ENCODE measurements at regions not wholly inside any gene's neighbourhood (a gene's known extent, or its start where the extent isn't known, plus 50 kb on each side); places are given as distances from the start of the nearest gene placed in this dataset.

DNA sequence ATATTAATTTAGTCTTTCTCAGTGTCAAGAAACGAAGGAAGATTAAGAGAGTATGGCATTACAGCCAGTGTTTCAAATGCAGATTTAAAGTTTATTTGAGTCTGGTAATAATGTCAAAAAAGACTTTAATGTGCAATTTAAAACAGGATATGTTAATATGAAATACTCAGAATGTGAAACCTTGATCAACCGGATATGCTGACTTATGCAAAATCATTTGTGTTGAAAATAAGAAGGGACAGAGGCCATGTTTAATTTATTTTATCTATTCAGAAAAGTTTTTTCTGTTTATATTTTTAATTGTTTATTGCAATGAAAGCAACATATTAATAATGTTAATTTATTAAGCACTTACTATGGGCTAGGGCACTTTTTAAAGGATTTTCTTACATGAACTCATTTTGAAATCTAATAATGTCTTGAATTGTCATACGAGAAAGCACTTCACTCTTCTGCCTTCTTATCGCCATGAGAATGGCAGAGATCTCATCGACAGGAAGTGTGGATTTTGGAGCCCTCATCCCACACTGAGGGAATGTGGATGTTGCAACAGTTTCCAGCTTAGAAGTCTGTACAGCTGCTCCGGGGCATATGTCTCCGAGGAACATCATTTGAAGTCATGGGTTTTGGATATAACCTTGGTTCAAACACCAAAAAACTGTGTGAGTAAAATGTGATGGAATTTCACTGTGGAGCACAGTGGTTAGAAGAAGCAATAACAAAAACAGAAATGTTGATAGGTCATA is 1410.4 kb downstream of the EPHA7 start:
- WGBS, result 86% methylated on average over 7 of the region's 7 CpGs
- TF ChIP-seq, protein P1, sequence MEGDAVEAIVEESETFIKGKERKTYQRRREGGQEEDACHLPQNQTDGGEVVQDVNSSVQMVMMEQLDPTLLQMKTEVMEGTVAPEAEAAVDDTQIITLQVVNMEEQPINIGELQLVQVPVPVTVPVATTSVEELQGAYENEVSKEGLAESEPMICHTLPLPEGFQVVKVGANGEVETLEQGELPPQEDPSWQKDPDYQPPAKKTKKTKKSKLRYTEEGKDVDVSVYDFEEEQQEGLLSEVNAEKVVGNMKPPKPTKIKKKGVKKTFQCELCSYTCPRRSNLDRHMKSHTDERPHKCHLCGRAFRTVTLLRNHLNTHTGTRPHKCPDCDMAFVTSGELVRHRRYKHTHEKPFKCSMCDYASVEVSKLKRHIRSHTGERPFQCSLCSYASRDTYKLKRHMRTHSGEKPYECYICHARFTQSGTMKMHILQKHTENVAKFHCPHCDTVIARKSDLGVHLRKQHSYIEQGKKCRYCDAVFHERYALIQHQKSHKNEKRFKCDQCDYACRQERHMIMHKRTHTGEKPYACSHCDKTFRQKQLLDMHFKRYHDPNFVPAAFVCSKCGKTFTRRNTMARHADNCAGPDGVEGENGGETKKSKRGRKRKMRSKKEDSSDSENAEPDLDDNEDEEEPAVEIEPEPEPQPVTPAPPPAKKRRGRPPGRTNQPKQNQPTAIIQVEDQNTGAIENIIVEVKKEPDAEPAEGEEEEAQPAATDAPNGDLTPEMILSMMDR (IDR thresholded peaks at IDR 0.05; ENCODE audit: low read depth, low read length, missing input control), result no peak
- no peak for TF ChIP-seq EGR1 (IDR thresholded peaks at IDR 0.05; ENCODE audit: low read depth in 2 of 2)
- no peak for TF ChIP-seq SP1 (IDR thresholded peaks at IDR 0.05)
- H3K4me3 ChIP-seq (ENCODE audit: low read depth in 1 of 3, low read length in 3 of 3), result no peak overlapping the region

DNA sequence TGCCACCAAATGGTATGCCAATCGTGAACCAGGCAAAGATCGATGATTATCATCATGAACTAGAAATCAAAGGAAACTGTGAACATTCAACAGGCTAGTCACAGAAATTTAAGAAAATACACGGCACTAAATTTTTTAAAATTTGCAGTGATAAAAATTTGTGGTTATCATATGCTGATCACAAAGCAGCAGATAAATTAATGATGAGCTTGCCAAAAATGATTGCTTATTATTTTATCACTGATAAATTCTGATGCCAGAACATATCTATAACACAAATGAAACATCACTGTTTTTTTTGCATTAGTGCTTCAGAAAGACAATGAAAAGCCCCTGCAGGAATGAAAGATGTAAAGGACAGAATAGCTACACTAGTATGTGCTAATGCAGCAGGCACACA is 1413.2 kb upstream of the MAP3K7 start:
- Histone ChIP-seq H3K4me1 (ENCODE audit: control insufficient read depth in 4 of 4, insufficient read depth in 4 of 4, low read length in 3 of 4) (no peaks in the 10 kb centered on the region), H3K27me3 (ENCODE audit: control insufficient read depth in 4 of 4, insufficient read depth in 4 of 4, low read length in 3 of 4) (no peaks in the 10 kb centered on the region), H3K27ac (ENCODE audit: low read depth in 1 of 2, low read length in 2 of 2) (no peak overlapping the region), H3K36me3 (ENCODE audit: control insufficient read depth in 4 of 4, insufficient read depth in 3 of 4, low read depth in 1 of 4, low read length in 3 of 4) (no peaks in the 10 kb centered on the region), H3K9me3 (ENCODE audit: control insufficient read depth in 4 of 4, low read length in 3 of 4) (no peaks in the 10 kb centered on the region), H3K4me3 (ENCODE audit: low read depth in 1 of 3, low read length in 3 of 3) (no peak overlapping the region), H3K9ac (ENCODE audit: low read depth in 1 of 2, low read length in 2 of 2) (no peak overlapping the region)
- TF ChIP-seq GABPA (IDR thresholded peaks at IDR 0.05 in 1 of 2, conservative IDR thresholded peaks at IDR 0.05 in 1 of 2) (no peak), EGR1 (IDR thresholded peaks at IDR 0.05; ENCODE audit: low read depth in 2 of 2) (no peak), JUND (IDR thresholded peaks at IDR 0.05) (no peak), HNF4A (conservative IDR thresholded peaks at IDR 0.05) (no peak), NR2F2 (IDR thresholded peaks at IDR 0.05) (no peak), FOXA2 (IDR thresholded peaks at IDR 0.05) (no peak), YY1 (IDR thresholded peaks at IDR 0.05) (no peak), SP1 (IDR thresholded peaks at IDR 0.05) (no peak), HNF4G (IDR thresholded peaks at IDR 0.05) (no peak), RAD21 (IDR thresholded peaks at IDR 0.05) (no peak)
- TF ChIP-seq, protein P2, sequence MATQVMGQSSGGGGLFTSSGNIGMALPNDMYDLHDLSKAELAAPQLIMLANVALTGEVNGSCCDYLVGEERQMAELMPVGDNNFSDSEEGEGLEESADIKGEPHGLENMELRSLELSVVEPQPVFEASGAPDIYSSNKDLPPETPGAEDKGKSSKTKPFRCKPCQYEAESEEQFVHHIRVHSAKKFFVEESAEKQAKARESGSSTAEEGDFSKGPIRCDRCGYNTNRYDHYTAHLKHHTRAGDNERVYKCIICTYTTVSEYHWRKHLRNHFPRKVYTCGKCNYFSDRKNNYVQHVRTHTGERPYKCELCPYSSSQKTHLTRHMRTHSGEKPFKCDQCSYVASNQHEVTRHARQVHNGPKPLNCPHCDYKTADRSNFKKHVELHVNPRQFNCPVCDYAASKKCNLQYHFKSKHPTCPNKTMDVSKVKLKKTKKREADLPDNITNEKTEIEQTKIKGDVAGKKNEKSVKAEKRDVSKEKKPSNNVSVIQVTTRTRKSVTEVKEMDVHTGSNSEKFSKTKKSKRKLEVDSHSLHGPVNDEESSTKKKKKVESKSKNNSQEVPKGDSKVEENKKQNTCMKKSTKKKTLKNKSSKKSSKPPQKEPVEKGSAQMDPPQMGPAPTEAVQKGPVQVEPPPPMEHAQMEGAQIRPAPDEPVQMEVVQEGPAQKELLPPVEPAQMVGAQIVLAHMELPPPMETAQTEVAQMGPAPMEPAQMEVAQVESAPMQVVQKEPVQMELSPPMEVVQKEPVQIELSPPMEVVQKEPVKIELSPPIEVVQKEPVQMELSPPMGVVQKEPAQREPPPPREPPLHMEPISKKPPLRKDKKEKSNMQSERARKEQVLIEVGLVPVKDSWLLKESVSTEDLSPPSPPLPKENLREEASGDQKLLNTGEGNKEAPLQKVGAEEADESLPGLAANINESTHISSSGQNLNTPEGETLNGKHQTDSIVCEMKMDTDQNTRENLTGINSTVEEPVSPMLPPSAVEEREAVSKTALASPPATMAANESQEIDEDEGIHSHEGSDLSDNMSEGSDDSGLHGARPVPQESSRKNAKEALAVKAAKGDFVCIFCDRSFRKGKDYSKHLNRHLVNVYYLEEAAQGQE (IDR thresholded peaks at IDR 0.05), result no peak
- TF ChIP-seq, protein P1 (IDR thresholded peaks at IDR 0.05; ENCODE audit: low read depth, low read length, missing input control), result no peak
- TF ChIP-seq, protein P3, sequence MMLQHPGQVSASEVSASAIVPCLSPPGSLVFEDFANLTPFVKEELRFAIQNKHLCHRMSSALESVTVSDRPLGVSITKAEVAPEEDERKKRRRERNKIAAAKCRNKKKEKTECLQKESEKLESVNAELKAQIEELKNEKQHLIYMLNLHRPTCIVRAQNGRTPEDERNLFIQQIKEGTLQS (IDR thresholded peaks at IDR 0.05), result no peak
- TF ChIP-seq, protein P4, sequence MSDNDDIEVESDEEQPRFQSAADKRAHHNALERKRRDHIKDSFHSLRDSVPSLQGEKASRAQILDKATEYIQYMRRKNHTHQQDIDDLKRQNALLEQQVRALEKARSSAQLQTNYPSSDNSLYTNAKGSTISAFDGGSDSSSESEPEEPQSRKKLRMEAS (IDR thresholded peaks at IDR 0.05), result no peak
- WGBS, result 83% methylated on average over 3 of the region's 3 CpGs
- DNase-seq (ENCODE audit: low spot score), result no peak

More for the DNA sequence above, 1410.4 kb downstream of the EPHA7 start:
- DNase-seq (ENCODE audit: low spot score), result no peak
- no peak overlapping the region for H3K27ac ChIP-seq (ENCODE audit: low read depth in 1 of 2, low read length in 2 of 2)
- no peak overlapping the region for H3K9ac ChIP-seq (ENCODE audit: low read depth in 1 of 2, low read length in 2 of 2)
- H3K36me3 ChIP-seq (ENCODE audit: control insufficient read depth in 4 of 4, insufficient read depth in 3 of 4, low read depth in 1 of 4, low read length in 3 of 4), result no peaks in the 10 kb centered on the region
- H3K27me3 ChIP-seq (ENCODE audit: control insufficient read depth in 4 of 4, insufficient read depth in 4 of 4, low read length in 3 of 4), result no peaks in the 10 kb centered on the region
- H3K9me3 ChIP-seq (ENCODE audit: control insufficient read depth in 4 of 4, low read length in 3 of 4), result no peaks in the 10 kb centered on the region
- no peaks in the 10 kb centered on the region for H3K4me1 ChIP-seq (ENCODE audit: control insufficient read depth in 4 of 4, insufficient read depth in 4 of 4, low read length in 3 of 4)

Measured in liver (tissue), 8 donors.